Astrocyte of the spinal cord (primary cell): ENCODE measurements at regions not wholly inside any gene's neighbourhood (a gene's known extent, or its start where the extent isn't known, plus 50 kb on each side); places are given as distances from the start of the nearest gene placed in this dataset.

Experiments
- DNase-seq: peaks from one replicate; pipeline ENCODE4 v3.0.0; 2011; ENCODE audit warnings: low read depth, low spot score
- H3K4me3 ChIP-seq: 2 replicates; pipeline ENCODE4 v1.5.1; 2011; ENCODE audit warnings: low read depth, mild to moderate bottlenecking, low read length, moderate library complexity
- CTCF ChIP-seq: IDR thresholded peaks from 2 replicates; pipeline ENCODE4 v1.5.1; 2012; ENCODE audit warnings: low read depth, mild to moderate bottlenecking, low read length, inconsistent platforms
- in situ Hi-C: cut with HindIII; loops from 2 replicates; pipeline ENCODE4 v1.10.0; 2017; ENCODE audit warnings: low sequenced_read_pairs

DNA sequence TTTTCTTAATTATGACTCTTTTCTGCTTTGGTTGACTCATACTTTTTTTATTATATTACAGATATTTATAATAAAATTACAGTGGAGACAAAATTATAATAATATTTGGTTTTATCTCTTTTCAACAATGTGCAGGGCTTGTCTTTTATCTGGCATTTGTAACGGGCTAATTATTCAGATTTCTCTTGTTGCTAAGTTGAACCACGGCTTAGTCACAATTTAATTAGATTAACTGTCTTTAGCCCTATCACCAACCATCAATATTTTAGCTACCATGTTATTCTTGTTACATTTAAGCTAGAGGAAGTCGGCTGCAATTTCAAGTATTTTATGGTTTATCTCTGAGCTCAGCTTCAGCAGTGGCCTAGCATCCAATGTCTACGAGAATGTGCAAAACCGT is 798.9 kb upstream of the CA10 start:
- no peak for DNase-seq
- in situ Hi-C loops = no loop called here

GRCh38 chr17:52947418-52947817 is 788.9 kb upstream of the CA10 start:
- DNase-seq = no peak
- in situ Hi-C loops = no loop called here

More for the DNA sequence above, 798.9 kb upstream of the CA10 start:
- TF ChIP-seq CTCF = no peak
- H3K4me3 ChIP-seq = no peak overlapping the region

GRCh38 chr17:52938623-52939230 is 780.2 kb upstream of the CA10 start:
- no peak for DNase-seq
- H3K4me3 ChIP-seq = no peak overlapping the region
- in situ Hi-C loops = no loop called here
- no peak for TF ChIP-seq CTCF

More at GRCh38 chr17:52947418-52947817, 788.9 kb upstream of the CA10 start:
- no peak overlapping the region for H3K4me3 ChIP-seq
- TF ChIP-seq CTCF = no peak

GRCh38 chr17:52930581-52930980 is 772.1 kb upstream of the CA10 start:
- DNase-seq = no peak
- in situ Hi-C loops = no loop called here
- no peak for TF ChIP-seq CTCF
- H3K4me3 ChIP-seq = no peak overlapping the region

GRCh38 chr17:52930145-52930544 is 771.6 kb upstream of the CA10 start:
- TF ChIP-seq CTCF = no peak
- in situ Hi-C loops = no loop called here

GRCh38 chr17:52923658-52924057 is 765.1 kb upstream of the CA10 start:
- in situ Hi-C loops = no loop called here
- no peak overlapping the region for H3K4me3 ChIP-seq
- no peak for TF ChIP-seq CTCF
- no peak for DNase-seq

More at GRCh38 chr17:52930145-52930544, 771.6 kb upstream of the CA10 start:
- no peak for DNase-seq
- no peak overlapping the region for H3K4me3 ChIP-seq
